Kasumi-1 (cell line): ENCODE measurements at regions not wholly inside any gene's neighbourhood (a gene's known extent, or its start where the extent isn't known, plus 50 kb on each side); places are given as distances from the start of the nearest gene placed in this dataset.

ENCODE experiments used
- DNase-seq, 2 experiments: peaks; one replicate each; lab custom pipeline; 2025; lab: John Stamatoyannopoulos, UW

GRCh38 chr14:26204366-26204727, 393.5 kb downstream of the NOVA1 start:
- no peak for DNase-seq

- DNase-seq: no peak
These were observed 397.1 kb downstream of the NOVA1 start for GRCh38 chr14:26200687-26201086.

DNA sequence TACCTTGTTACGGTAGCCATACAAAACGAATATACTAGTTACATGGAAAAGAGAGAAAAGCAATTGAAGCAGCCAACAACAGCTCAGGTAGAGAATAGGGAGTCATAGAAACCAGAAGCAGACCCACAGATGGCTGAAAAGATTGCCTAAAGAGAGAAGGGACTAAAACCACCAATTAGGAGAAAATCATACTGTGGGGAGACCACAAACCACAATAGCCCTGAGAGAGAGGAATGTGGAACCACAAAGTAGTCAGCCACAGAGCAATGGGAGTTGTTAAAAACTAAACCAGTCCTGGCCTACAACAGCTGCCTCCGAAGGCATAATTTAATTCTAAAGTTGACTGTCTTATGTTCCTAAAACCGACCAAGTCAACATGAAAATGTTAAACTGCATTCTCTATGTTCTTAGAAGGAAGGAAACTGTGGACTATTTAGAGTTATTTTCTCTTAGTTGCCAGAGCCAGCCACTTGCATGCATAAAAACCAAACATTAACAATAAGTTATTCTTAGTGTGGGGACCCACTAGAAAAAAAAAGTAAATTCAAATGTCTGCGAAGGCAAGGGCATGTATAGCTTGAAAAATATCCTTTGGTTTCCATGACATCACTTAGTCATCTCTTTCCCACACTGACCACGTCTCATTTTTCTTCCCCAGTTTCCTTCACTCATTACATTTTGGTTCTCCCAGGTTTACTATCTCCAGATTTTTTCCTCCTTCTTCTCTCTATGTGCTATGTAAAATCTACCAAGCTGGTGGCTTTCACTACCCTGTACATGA, 398.1 kb downstream of the NOVA1 start:
- DNase-seq: peak; percentile 41 to 48

GRCh38 chr14:26199096-26199495, 398.7 kb downstream of the NOVA1 start:
- DNase-seq: peak in 1 of 2 experiments; percentile 2

DNA sequence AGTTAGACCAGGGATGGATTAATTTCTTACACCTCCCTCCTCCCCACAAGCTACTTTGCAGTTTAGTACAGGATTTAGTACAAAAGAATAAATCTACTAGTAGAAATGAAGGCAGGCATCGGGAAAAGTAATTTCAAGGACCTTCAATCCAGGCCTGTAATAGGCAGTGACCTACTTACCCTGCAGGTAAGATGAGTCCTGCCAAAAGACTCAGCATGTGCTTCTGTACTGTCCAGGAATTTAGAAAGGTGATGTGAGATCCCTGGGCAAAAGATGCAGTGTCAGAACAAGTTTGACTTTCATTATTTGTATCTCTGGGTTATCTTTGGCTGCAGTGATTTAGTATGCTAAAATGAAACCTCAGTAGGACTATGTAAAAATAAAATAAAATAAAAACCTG, 403.0 kb downstream of the NOVA1 start:
- no peak for DNase-seq

DNA sequence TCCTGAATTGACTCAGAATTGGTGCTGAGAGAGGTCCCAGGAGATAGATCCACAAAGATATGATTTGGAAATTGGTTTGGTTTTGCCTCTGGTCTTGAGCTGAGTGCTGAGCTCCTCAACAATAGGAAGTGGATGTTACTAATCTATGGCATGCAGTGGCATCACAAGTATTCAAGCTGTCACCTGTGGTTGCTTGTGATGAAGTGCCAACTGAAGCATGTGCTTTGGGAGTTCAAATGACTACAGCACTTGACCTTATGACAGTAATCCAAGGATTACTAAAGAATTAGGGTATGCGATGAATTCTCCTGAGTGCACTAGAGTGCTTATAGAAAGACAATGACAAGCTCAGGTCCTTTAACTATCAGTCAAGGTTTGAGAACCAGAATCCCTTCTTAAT, 406.2 kb downstream of the NOVA1 start:
- DNase-seq: no peak

DNA sequence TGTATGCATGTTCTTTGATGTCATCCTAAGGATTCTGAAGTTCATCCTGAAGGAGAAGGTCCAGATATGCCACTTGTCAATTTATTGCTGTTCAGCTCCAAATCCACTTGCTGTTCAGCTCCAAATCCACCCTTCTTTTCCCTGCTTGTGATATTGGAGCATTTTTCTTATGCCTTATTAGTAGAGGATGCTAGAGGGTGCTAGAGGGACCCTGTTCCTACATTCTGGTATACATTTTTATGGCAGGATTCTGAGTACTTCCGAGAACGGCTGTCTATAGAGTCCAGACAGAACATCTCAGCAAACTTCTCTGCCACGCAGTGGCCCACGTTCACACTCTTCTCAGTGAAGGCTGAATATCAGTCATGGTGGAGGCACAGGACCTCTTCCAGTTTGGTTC, 406.7 kb downstream of the NOVA1 start:
- no peak for DNase-seq

DNA sequence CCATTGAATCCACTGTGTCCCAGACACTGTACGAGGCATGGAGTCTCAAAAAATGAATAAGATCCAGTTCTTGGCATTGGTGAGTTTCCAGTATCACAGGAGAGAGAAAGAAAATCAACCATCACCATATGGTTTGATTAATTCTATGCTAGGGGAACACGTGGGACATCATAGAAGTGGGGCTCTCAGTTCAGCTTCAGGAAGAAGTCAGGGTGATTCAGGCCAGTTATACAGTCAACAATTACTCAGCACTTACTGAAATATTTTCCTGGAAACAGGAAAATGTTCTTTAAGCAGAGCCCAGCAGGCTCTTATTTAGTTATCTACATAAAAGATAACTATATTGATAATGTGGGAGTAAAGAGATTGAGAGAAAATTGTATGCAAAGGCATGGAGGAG, 407.2 kb downstream of the NOVA1 start:
- DNase-seq: no peak

- DNase-seq: peak; percentile 8 to 30
These were observed 409.7 kb downstream of the NOVA1 start for GRCh38 chr14:26187996-26188620.

- DNase-seq: no peak
These were observed 417.6 kb downstream of the NOVA1 start for GRCh38 chr14:26180221-26180620.

GRCh38 chr14:26175658-26176057, 422.2 kb downstream of the NOVA1 start:
- DNase-seq: no peak

- DNase-seq: no peak
These were observed 423.4 kb downstream of the NOVA1 start for GRCh38 chr14:26174395-26174794.

DNA sequence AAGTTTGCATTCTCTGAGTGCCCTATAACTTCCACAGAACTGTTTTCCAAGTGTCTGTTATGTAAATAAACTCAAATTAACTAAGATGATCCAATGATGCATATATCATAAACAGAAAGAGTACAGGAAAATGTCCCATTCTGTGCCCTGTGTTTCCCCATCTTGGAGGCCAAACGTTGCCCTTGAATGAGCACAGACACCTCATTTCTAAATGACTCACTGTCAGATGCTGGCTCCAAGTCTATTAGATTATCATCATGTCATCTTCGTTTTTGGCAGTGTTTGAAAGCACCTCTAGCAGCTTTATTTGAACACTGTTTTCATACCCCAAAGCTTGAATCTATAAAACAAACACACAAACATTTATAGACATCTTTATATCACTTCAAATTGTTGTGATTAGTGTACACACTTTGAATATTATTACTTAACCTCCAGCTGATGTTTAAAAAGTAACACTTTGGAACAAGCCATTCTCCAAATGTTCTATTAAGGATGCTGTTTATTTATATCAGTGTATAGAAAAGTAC, 424.2 kb downstream of the NOVA1 start:
- no peak for DNase-seq

- no peak for DNase-seq
These were observed 425.4 kb downstream of the NOVA1 start for GRCh38 chr14:26172396-26172795.

GRCh38 chr14:26170885-26171284, 426.9 kb downstream of the NOVA1 start:
- DNase-seq: no peak

- DNase-seq: peak; percentile 46 to 70
These were observed 434.1 kb downstream of the NOVA1 start for GRCh38 chr14:26163761-26164160.

GRCh38 chr14:26157517-26157916, 440.3 kb downstream of the NOVA1 start:
- DNase-seq: no peak

GRCh38 chr14:26143057-26143456, 454.8 kb downstream of the NOVA1 start:
- DNase-seq: peak; percentile 78 to 80

GRCh38 chr14:26138764-26139445, 458.9 kb downstream of the NOVA1 start:
- no peak for DNase-seq

GRCh38 chr14:26137161-26137560, 460.7 kb downstream of the NOVA1 start:
- DNase-seq: no peak

GRCh38 chr14:26132061-26132645, 465.7 kb downstream of the NOVA1 start:
- no peak for DNase-seq

- DNase-seq: no peak
These were observed 467.1 kb downstream of the NOVA1 start for GRCh38 chr14:26130690-26131089.
